GM19467 (cell line): ENCODE measurements at regions not wholly inside any gene's neighbourhood (a gene's known extent, or its start where the extent isn't known, plus 50 kb on each side); places are given as distances from the start of the nearest gene placed in this dataset.

ENCODE experiments used
- ATAC-seq: cut with Tn5 transposase; IDR thresholded peaks from one replicate; pipeline ENCODE4 v1.9.1; 2021; ENCODE audit warnings: mild to moderate bottlenecking, moderate library complexity; ENCODE audit not compliant: unreplicated experiment

- ATAC-seq = no peak
Observed at GRCh38 chr9:84447305-84447704, 106.7 kb upstream of the SLC28A3 start.

GRCh38 chr9:84450029-84450428 lies 109.5 kb upstream of the SLC28A3 start:
- ATAC-seq = no peak

GRCh38 chr9:84456527-84456926 lies 116.0 kb upstream of the SLC28A3 start:
- no peak for ATAC-seq

- no peak for ATAC-seq
Observed at GRCh38 chr9:84460695-84461094, 120.1 kb upstream of the SLC28A3 start.

GRCh38 chr9:84463272-84463671 lies 122.7 kb upstream of the SLC28A3 start:
- no peak for ATAC-seq

- ATAC-seq = no peak
Observed at GRCh38 chr9:84466580-84467285, 126.2 kb upstream of the SLC28A3 start.

- ATAC-seq = no peak
Observed at GRCh38 chr9:84471816-84472215, 131.3 kb upstream of the SLC28A3 start.

- no peak for ATAC-seq
Observed at GRCh38 chr9:84478996-84479395, 138.4 kb upstream of the SLC28A3 start.

- no peak for ATAC-seq
Observed at GRCh38 chr9:84480071-84480470, 139.5 kb upstream of the SLC28A3 start.

- ATAC-seq = no peak
Observed at GRCh38 chr9:84481231-84481630, 140.7 kb upstream of the SLC28A3 start.

GRCh38 chr9:84481636-84482218 lies 141.2 kb upstream of the SLC28A3 start:
- ATAC-seq = no peak

- no peak for ATAC-seq
Observed at GRCh38 chr9:84482607-84483006, 142.0 kb upstream of the SLC28A3 start.

GRCh38 chr9:84484172-84484571 lies 143.6 kb upstream of the SLC28A3 start:
- ATAC-seq = no peak

GRCh38 chr9:84485539-84485938 lies 145.0 kb upstream of the SLC28A3 start:
- no peak for ATAC-seq

- no peak for ATAC-seq
Observed at GRCh38 chr9:84486663-84487062, 146.1 kb upstream of the SLC28A3 start.

GRCh38 chr9:84490206-84490841 lies 149.8 kb upstream of the SLC28A3 start:
- no peak for ATAC-seq

- ATAC-seq = no peak
Observed at GRCh38 chr9:84490842-84491325, 150.3 kb upstream of the SLC28A3 start.

GRCh38 chr9:84492366-84493159 lies 152.0 kb upstream of the SLC28A3 start:
- no peak for ATAC-seq

GRCh38 chr9:84493284-84493947 lies 152.9 kb upstream of the SLC28A3 start:
- ATAC-seq = no peak

- peak; percentile 99 for ATAC-seq
Observed at GRCh38 chr9:84499969-84500582, 159.5 kb upstream of the SLC28A3 start.
